ENCODE measurements at regions not wholly inside any gene's neighbourhood (a gene's known extent, or its start where the extent isn't known, plus 50 kb on each side); places are given as distances from the start of the nearest gene placed in this dataset.

DNA sequence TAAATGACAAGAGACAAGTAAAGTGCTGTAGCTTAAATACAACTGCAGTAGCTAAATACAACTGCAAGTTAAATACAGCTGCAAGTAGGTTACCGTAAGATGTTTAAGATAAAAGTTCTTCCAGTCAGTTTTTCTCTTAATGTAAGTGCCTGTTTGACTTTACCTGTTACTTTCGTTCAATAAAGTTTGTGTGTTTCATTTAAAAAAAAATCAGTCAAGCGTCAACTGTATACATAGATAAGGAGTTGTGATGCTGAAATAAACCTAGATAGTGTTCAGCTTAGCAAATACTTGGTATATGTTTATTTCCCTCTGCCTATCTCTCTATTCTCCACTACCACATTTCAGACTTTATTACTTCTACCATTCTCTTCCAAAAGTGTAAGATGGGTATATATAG lies 221.2 kb downstream of the NR2F2 start:
- TF ChIP-seq, protein P1, sequence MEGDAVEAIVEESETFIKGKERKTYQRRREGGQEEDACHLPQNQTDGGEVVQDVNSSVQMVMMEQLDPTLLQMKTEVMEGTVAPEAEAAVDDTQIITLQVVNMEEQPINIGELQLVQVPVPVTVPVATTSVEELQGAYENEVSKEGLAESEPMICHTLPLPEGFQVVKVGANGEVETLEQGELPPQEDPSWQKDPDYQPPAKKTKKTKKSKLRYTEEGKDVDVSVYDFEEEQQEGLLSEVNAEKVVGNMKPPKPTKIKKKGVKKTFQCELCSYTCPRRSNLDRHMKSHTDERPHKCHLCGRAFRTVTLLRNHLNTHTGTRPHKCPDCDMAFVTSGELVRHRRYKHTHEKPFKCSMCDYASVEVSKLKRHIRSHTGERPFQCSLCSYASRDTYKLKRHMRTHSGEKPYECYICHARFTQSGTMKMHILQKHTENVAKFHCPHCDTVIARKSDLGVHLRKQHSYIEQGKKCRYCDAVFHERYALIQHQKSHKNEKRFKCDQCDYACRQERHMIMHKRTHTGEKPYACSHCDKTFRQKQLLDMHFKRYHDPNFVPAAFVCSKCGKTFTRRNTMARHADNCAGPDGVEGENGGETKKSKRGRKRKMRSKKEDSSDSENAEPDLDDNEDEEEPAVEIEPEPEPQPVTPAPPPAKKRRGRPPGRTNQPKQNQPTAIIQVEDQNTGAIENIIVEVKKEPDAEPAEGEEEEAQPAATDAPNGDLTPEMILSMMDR (IDR thresholded peaks at IDR 0.05; ENCODE audit: insufficient read depth in 1 of 2, low read depth in 1 of 2, low read length in 1 of 2, severe bottlenecking in 1 of 2, unreplicated experiment in 1 of 2): no peak
- Mint-ChIP-seq H3K36me3 (ENCODE audit: insufficient read depth, unreplicated experiment) (no peaks in the 10 kb centered on the region), H3K4me3 (ENCODE audit: unreplicated experiment) (no peak overlapping the region), H3K27me3 (ENCODE audit: insufficient read depth, unreplicated experiment) (peaks cover 4% of the 10 kb centered on the region), H3K27ac (ENCODE audit: unreplicated experiment) (no peak overlapping the region), H3K4me1 (ENCODE audit: low read depth, unreplicated experiment) (no peaks in the 10 kb centered on the region), H3K9me3 (ENCODE audit: unreplicated experiment) (no peaks in the 10 kb centered on the region)
- ChIA-PET POLR2A (no interaction called here), CTCF (no interaction called here)
- BruUV-seq (replicated peaks): no TSS peak
- Histone ChIP-seq H3K4me1 (no peaks in the 10 kb centered on the region), H3K36me3 (ENCODE audit: control insufficient read depth, insufficient read depth, low read length) (no peaks in the 10 kb centered on the region), H3K27me3 (replicated peaks; ENCODE audit: control insufficient read depth, insufficient read depth, low read length) (no peaks in the 10 kb centered on the region), H3K4me3 (ENCODE audit: low read depth, low read length) (no peak overlapping the region), H3K9me3 (no peaks in the 10 kb centered on the region)
- no peak for DNase-seq
- intact Hi-C loops (cut with micrococcal nuclease; ENCODE audit: unreplicated experiment): no loop called here

DNA sequence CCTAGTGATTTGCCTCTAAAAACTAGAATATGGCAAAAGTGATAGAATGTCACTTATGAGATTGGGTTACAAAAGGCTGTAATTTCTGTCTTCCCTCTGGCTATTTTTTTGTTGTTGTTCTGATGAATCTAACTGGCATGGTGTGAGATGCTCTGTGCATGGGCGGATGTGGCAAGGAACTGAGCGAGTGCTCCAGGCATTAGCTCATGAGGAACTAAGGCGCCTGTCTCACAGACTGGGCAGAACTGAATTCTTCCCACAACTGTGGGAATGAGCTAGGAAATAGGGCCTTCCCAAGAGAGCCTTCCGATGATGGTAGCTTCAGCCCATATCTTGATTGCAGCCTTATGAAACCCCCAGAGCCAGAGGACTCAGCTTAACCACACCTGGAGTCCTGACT lies 222.5 kb downstream of the NR2F2 start:
- CTCF ChIA-PET: no interaction called here
- POLR2A ChIA-PET: no interaction called here
- DNase-seq: no peak
- H3K4me1 ChIP-seq: no peaks in the 10 kb centered on the region
- H3K27me3 ChIP-seq (replicated peaks; ENCODE audit: control insufficient read depth, insufficient read depth, low read length): no peaks in the 10 kb centered on the region
- H3K9me3 ChIP-seq: no peaks in the 10 kb centered on the region
- Mint-ChIP-seq H3K36me3 (ENCODE audit: insufficient read depth, unreplicated experiment) (no peaks in the 10 kb centered on the region), H3K27me3 (ENCODE audit: insufficient read depth, unreplicated experiment) (peaks cover 4% of the 10 kb centered on the region), H3K27ac (ENCODE audit: unreplicated experiment) (no peak overlapping the region), H3K4me1 (ENCODE audit: low read depth, unreplicated experiment) (no peaks in the 10 kb centered on the region), H3K4me3 (ENCODE audit: unreplicated experiment) (no peak overlapping the region), H3K9me3 (ENCODE audit: unreplicated experiment) (no peaks in the 10 kb centered on the region)
- no peaks in the 10 kb centered on the region for H3K36me3 ChIP-seq (ENCODE audit: control insufficient read depth, insufficient read depth, low read length)
- TF ChIP-seq, protein P1 (IDR thresholded peaks at IDR 0.05; ENCODE audit: insufficient read depth in 1 of 2, low read depth in 1 of 2, low read length in 1 of 2, severe bottlenecking in 1 of 2, unreplicated experiment in 1 of 2): no peak
- intact Hi-C loops (cut with micrococcal nuclease; ENCODE audit: unreplicated experiment): no loop called here
- BruUV-seq (replicated peaks): no TSS peak
- H3K4me3 ChIP-seq (ENCODE audit: low read depth, low read length): no peak overlapping the region

DNA sequence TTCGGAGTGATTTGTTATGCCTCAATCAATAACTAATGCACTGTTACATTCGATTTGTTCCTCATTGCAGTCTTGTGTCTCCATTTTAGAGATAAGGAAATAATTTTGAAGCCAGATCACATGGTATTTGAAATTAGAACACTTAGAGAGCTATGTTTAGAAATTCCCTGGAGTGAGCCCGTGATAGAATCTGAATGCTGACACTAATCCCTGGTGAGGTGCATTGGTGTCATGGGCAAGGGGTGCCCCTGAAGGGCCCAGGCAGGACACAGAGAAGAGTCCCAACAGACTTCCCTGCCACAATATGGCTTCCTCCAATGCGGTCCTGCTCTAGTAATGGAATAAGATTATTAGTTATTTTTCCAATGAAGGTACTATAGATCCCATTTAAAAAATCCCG lies 223.0 kb downstream of the NR2F2 start:
- Histone ChIP-seq H3K36me3 (ENCODE audit: control insufficient read depth, insufficient read depth, low read length) (no peaks in the 10 kb centered on the region), H3K4me1 (no peaks in the 10 kb centered on the region), H3K27me3 (replicated peaks; ENCODE audit: control insufficient read depth, insufficient read depth, low read length) (no peaks in the 10 kb centered on the region), H3K4me3 (ENCODE audit: low read depth, low read length) (no peak overlapping the region), H3K9me3 (no peaks in the 10 kb centered on the region)
- ChIA-PET CTCF (no interaction called here), POLR2A (no interaction called here)
- Mint-ChIP-seq H3K36me3 (ENCODE audit: insufficient read depth, unreplicated experiment) (no peaks in the 10 kb centered on the region), H3K27ac (ENCODE audit: unreplicated experiment) (no peak overlapping the region), H3K4me1 (ENCODE audit: low read depth, unreplicated experiment) (no peaks in the 10 kb centered on the region), H3K9me3 (ENCODE audit: unreplicated experiment) (no peaks in the 10 kb centered on the region), H3K27me3 (ENCODE audit: insufficient read depth, unreplicated experiment) (peaks cover 4% of the 10 kb centered on the region), H3K4me3 (ENCODE audit: unreplicated experiment) (no peak overlapping the region)
- TF ChIP-seq, protein P1 (IDR thresholded peaks at IDR 0.05; ENCODE audit: insufficient read depth in 1 of 2, low read depth in 1 of 2, low read length in 1 of 2, severe bottlenecking in 1 of 2, unreplicated experiment in 1 of 2): no peak
- no peak for DNase-seq
- BruUV-seq (replicated peaks): no TSS peak
- intact Hi-C loops (cut with micrococcal nuclease; ENCODE audit: unreplicated experiment): no loop called here
